SHP77 treated with DMSO at 0.1 percent for 48 hours (cell line): ENCODE measurements at regions not wholly inside any gene's neighbourhood (a gene's known extent, or its start where the extent isn't known, plus 50 kb on each side); places are given as distances from the start of the nearest gene placed in this dataset.

ENCODE experiments used
- DNase-seq: peaks from one replicate; lab custom pipeline; 2025; lab: John Stamatoyannopoulos, UW

GRCh38 chr2:5751873-5752482, 59.8 kb downstream of the SOX11 start:
- no peak for DNase-seq

- no peak for DNase-seq
These were observed 64.1 kb downstream of the SOX11 start for GRCh38 chr2:5756272-5756671.

GRCh38 chr2:5758346-5758745, 66.2 kb downstream of the SOX11 start:
- no peak for DNase-seq

- DNase-seq: no peak
These were observed 67.8 kb downstream of the SOX11 start for GRCh38 chr2:5759949-5760348.

- no peak for DNase-seq
These were observed 71.3 kb downstream of the SOX11 start for GRCh38 chr2:5763531-5763930.

- DNase-seq: no peak
These were observed 71.9 kb downstream of the SOX11 start for GRCh38 chr2:5764041-5764440.

- no peak for DNase-seq
These were observed 73.9 kb downstream of the SOX11 start for GRCh38 chr2:5766056-5766455.

- DNase-seq: no peak
These were observed 74.4 kb downstream of the SOX11 start for GRCh38 chr2:5766561-5766960.

GRCh38 chr2:5777131-5777535, 84.9 kb downstream of the SOX11 start:
- no peak for DNase-seq

- DNase-seq: no peak
These were observed 89.5 kb downstream of the SOX11 start for GRCh38 chr2:5781679-5782078.

GRCh38 chr2:5782103-5782502, 89.9 kb downstream of the SOX11 start:
- no peak for DNase-seq

GRCh38 chr2:5788447-5788846, 96.3 kb downstream of the SOX11 start:
- no peak for DNase-seq

GRCh38 chr2:5791371-5791770, 99.2 kb downstream of the SOX11 start:
- no peak for DNase-seq

GRCh38 chr2:5794012-5794411, 101.8 kb downstream of the SOX11 start:
- DNase-seq: no peak

GRCh38 chr2:5798084-5798483, 105.9 kb downstream of the SOX11 start:
- no peak for DNase-seq

GRCh38 chr2:5799348-5799747, 107.2 kb downstream of the SOX11 start:
- DNase-seq: no peak

GRCh38 chr2:5803547-5803946, 111.4 kb downstream of the SOX11 start:
- no peak for DNase-seq

- DNase-seq: no peak
These were observed 126.9 kb downstream of the SOX11 start for GRCh38 chr2:5818961-5819600.

GRCh38 chr2:5824126-5824525, 131.9 kb downstream of the SOX11 start:
- DNase-seq: no peak

- no peak for DNase-seq
These were observed 133.5 kb downstream of the SOX11 start for GRCh38 chr2:5825686-5826085.

GRCh38 chr2:5826979-5827655, 134.9 kb downstream of the SOX11 start:
- no peak for DNase-seq

GRCh38 chr2:5834501-5834900, 142.3 kb downstream of the SOX11 start:
- DNase-seq: no peak

GRCh38 chr2:5839550-5839949, 147.4 kb downstream of the SOX11 start:
- DNase-seq: no peak

GRCh38 chr2:5841126-5841525, 148.9 kb downstream of the SOX11 start:
- no peak for DNase-seq
